ENCODE measurements at regions not wholly inside any gene's neighbourhood (a gene's known extent, or its start where the extent isn't known, plus 50 kb on each side); places are given as distances from the start of the nearest gene placed in this dataset.

DNA sequence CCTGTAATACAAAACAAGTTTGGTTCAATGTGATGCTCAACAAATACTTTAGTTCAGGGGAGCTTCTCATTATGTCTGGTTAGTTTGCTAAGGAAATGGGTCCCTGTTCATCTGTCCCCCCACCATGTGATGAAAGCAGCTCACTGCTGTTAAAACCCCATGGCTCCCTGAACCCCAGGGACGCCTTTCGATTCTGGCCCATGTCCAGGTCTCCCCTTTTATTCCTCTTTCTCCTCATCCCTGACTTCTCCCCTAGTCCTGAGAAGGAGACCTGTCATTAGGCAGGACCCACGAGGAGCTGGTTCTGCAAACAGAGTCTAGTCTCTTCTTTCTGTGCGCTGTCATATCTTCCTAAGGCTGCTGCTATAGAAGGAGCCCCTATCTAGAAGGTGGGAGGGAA lies 213.3 kb upstream of the OSR1 start:
- Mint-ChIP-seq H3K4me3 (no peak overlapping the region), H3K4me1 (ENCODE audit: low read depth) (no peaks in the 10 kb centered on the region), H3K36me3 (ENCODE audit: low read depth) (no peaks in the 10 kb centered on the region), H3K27me3 (peaks cover 7% of the 10 kb centered on the region), H3K9me3 (no peaks in the 10 kb centered on the region), H3K27ac (no peak overlapping the region)
- POLR2A ChIA-PET, result no interaction called here
- CTCF ChIA-PET, result no interaction called here
- ATAC-seq (no peak), DNase-seq (no peak)
- intact Hi-C loops (cut with micrococcal nuclease), result no loop called here
- TF ChIP-seq, protein P1, sequence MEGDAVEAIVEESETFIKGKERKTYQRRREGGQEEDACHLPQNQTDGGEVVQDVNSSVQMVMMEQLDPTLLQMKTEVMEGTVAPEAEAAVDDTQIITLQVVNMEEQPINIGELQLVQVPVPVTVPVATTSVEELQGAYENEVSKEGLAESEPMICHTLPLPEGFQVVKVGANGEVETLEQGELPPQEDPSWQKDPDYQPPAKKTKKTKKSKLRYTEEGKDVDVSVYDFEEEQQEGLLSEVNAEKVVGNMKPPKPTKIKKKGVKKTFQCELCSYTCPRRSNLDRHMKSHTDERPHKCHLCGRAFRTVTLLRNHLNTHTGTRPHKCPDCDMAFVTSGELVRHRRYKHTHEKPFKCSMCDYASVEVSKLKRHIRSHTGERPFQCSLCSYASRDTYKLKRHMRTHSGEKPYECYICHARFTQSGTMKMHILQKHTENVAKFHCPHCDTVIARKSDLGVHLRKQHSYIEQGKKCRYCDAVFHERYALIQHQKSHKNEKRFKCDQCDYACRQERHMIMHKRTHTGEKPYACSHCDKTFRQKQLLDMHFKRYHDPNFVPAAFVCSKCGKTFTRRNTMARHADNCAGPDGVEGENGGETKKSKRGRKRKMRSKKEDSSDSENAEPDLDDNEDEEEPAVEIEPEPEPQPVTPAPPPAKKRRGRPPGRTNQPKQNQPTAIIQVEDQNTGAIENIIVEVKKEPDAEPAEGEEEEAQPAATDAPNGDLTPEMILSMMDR (IDR thresholded peaks at IDR 0.05), result no peak

DNA sequence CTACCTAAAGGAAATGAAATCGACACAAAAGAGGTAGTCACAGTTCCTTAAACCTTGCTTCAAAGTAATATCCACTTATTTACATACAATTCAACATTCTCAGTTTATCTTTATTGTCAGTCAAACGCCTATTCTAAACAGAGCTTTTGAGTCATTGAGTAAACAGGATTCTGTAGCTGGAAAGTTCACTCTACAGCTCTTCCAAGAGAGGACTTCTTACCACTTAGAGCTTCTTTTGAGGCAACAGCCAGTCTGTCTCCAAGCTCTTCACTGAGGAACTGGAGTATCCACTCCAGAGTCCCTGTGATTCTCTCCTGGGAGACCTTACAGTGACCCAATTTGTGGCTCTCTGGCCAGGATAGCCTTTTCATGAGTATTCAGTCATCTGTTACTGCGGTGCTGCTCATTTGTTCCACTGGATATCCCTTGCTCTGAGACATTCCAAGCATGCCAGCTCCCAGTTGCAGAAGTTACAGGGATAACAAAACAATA lies 210.9 kb upstream of the OSR1 start:
- Mint-ChIP-seq H3K4me1 (ENCODE audit: low read depth) (no peaks in the 10 kb centered on the region), H3K27me3 (peaks cover 4% of the 10 kb centered on the region), H3K4me3 (no peak overlapping the region), H3K9me3 (no peaks in the 10 kb centered on the region), H3K36me3 (ENCODE audit: low read depth) (no peaks in the 10 kb centered on the region), H3K27ac (no peak overlapping the region)
- no peak for ATAC-seq
- no peak for DNase-seq
- ChIA-PET CTCF (no interaction called here), POLR2A (no interaction called here)
- intact Hi-C loops (cut with micrococcal nuclease), result no loop called here
- TF ChIP-seq, protein P1 (IDR thresholded peaks at IDR 0.05), result no peak

DNA sequence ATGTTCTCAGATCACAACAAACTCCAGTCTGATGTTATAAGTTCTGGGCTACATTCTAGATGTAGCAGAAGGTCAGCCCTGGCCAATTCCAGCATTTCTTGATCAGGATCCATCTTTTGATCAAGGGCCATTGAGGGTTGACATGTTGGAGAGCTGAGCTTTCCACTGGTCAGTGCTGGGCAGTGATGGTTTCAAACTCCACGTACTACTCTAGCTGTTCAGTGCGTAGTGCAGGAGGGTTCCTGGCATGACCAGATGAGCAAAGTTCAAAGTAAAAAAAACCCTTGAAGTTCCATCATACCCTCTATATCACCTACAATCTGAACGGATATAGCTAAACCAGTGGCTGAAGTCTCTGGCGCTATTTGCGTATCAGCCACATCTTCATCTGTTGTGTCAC lies 210.4 kb upstream of the OSR1 start:
- no peak overlapping the region for H3K27ac Mint-ChIP-seq
- H3K36me3 Mint-ChIP-seq (ENCODE audit: low read depth), result no peaks in the 10 kb centered on the region
- ChIA-PET CTCF (no interaction called here), POLR2A (no interaction called here)
- H3K4me3 Mint-ChIP-seq, result no peak overlapping the region
- intact Hi-C loops (cut with micrococcal nuclease), result no loop called here
- DNase-seq (no peak), ATAC-seq (no peak)
- H3K9me3 Mint-ChIP-seq, result no peaks in the 10 kb centered on the region
- TF ChIP-seq, protein P1 (IDR thresholded peaks at IDR 0.05), result no peak
- H3K4me1 Mint-ChIP-seq (ENCODE audit: low read depth), result no peaks in the 10 kb centered on the region
- peaks cover 5% of the 10 kb centered on the region for H3K27me3 Mint-ChIP-seq

DNA sequence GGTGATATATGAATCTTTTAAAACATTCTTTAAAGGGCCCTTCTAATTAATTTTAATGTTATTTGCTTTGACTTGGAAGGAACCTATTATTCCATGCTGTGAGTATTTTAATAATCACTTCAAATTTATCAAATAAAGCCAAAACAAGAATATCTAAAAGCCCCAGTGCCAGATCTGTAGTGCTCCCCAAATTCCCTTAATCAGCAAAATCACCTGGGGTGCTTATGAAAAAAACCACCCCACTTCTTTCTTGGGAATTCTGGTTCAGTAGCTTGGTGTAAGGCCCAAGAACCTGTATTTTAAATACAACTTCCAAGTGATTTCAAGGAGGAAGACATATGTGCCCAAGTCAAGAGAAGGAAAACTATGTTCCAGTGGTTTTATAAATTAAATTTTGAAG lies 202.4 kb upstream of the OSR1 start:
- CTCF ChIA-PET, result no interaction called here
- TF ChIP-seq, protein P1 (IDR thresholded peaks at IDR 0.05), result no peak
- H3K36me3 Mint-ChIP-seq (ENCODE audit: low read depth), result no peaks in the 10 kb centered on the region
- POLR2A ChIA-PET, result no interaction called here
- ATAC-seq (no peak), DNase-seq (no peak)
- intact Hi-C loops (cut with micrococcal nuclease), result no loop called here
- H3K27me3 Mint-ChIP-seq, result peaks cover 4% of the 10 kb centered on the region
- H3K9me3 Mint-ChIP-seq, result no peaks in the 10 kb centered on the region
- H3K4me3 Mint-ChIP-seq, result no peak overlapping the region
- H3K4me1 Mint-ChIP-seq (ENCODE audit: low read depth), result no peaks in the 10 kb centered on the region
- H3K27ac Mint-ChIP-seq, result no peak overlapping the region

DNA sequence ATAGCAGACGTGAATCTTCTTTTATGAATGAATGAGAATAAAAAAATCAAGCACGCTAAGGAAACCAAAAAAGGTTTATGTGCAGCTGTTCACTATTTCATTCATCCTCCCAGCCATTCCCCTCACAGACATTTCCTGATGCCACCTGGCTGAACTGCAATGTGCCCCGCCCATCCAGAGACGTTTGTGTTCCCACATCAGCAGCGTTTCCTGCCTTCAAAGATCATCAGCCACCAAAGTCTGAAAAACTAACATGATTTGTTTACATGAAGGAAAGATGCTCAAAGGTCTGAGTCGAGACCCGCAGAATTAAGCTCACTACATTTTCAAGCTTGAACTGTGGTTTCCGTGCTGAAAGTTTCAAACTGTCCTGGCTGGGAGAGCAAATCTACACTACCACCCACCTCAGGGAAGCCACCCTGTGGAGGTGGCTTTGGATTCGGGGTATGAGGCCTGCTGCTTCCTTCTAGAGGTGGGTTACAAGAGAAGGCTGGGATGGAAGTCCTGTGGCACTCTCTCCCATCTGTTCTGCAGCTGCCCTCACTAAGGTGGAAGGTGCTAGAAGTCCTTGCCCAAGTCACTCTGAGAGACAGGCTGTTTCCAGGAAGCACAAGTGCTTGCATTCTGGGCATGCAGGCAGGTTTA lies 201.3 kb upstream of the OSR1 start:
- Mint-ChIP-seq H3K4me3 (no peak overlapping the region), H3K36me3 (ENCODE audit: low read depth) (no peaks in the 10 kb centered on the region)
- POLR2A ChIA-PET, result no interaction called here

More for the DNA sequence above, 201.3 kb upstream of the OSR1 start:
- no peak overlapping the region for H3K27ac Mint-ChIP-seq
- DNase-seq (no peak), ATAC-seq (no peak)
- H3K27me3 Mint-ChIP-seq, result peaks cover 5% of the 10 kb centered on the region
- intact Hi-C loops (cut with micrococcal nuclease), result no loop called here
- H3K4me1 Mint-ChIP-seq (ENCODE audit: low read depth), result no peaks in the 10 kb centered on the region
- H3K9me3 Mint-ChIP-seq, result no peaks in the 10 kb centered on the region
- TF ChIP-seq, protein P1 (IDR thresholded peaks at IDR 0.05), result no peak
- CTCF ChIA-PET, result interaction anchor here (0.7 kb wide), 1 partner anchor 156 kb away, joined by 3 read pairs; no protein-coding TSS in a partner anchor
